ENCODE measurements at regions not wholly inside any gene's neighbourhood (a gene's known extent, or its start where the extent isn't known, plus 50 kb on each side); places are given as distances from the start of the nearest gene placed in this dataset.
"Not testable (repeated sequence)": the region's sequence is repeated elsewhere in the genome, so short reads cannot be mapped to it uniquely, and the experiment has no call there.

- DNase-seq = peak; percentile 1 to 2
Measured at GRCh38 chr15:23857028-23857641, 170.0 kb upstream of the NDN start.

GRCh38 chr15:23859008-23859407, 171.9 kb upstream of the NDN start:
- no peak for DNase-seq
- TF ChIP-seq POLR2A (IDR thresholded peaks at IDR 0.05; ENCODE audit: low read length) (no peak), GATA1 (IDR thresholded peaks at IDR 0.05; ENCODE audit: low read depth, low read length) (no peak)

More at GRCh38 chr15:23857028-23857641, 170.0 kb upstream of the NDN start:
- TF ChIP-seq POLR2A (IDR thresholded peaks at IDR 0.05; ENCODE audit: low read length) (no peak), GATA1 (IDR thresholded peaks at IDR 0.05; ENCODE audit: low read depth, low read length) (no peak)

GRCh38 chr15:23860290-23861245, 173.5 kb upstream of the NDN start:
- no peak for DNase-seq
- TF ChIP-seq GATA1 (IDR thresholded peaks at IDR 0.05; ENCODE audit: low read depth, low read length) (no peak), POLR2A (IDR thresholded peaks at IDR 0.05; ENCODE audit: low read length) (no peak)

GRCh38 chr15:23866832-23867231, 179.7 kb upstream of the NDN start:
- DNase-seq = no peak
- TF ChIP-seq GATA1 (IDR thresholded peaks at IDR 0.05; ENCODE audit: low read depth, low read length) (no peak), POLR2A (IDR thresholded peaks at IDR 0.05; ENCODE audit: low read length) (no peak)

GRCh38 chr15:23869396-23869795, 182.3 kb upstream of the NDN start:
- TF ChIP-seq POLR2A (IDR thresholded peaks at IDR 0.05; ENCODE audit: low read length) (no peak), GATA1 (IDR thresholded peaks at IDR 0.05; ENCODE audit: low read depth, low read length) (no peak)
- no peak for DNase-seq

GRCh38 chr15:23873613-23874012, 186.5 kb upstream of the NDN start:
- not testable (repeated sequence) for DNase-seq

GRCh38 chr15:23877502-23878412, 190.7 kb upstream of the NDN start:
- TF ChIP-seq GATA1 (IDR thresholded peaks at IDR 0.05; ENCODE audit: low read depth, low read length) = no peak
- no peak for TF ChIP-seq POLR2A (IDR thresholded peaks at IDR 0.05; ENCODE audit: low read length)
- DNase-seq = peak; percentile 20 to 36

GRCh38 chr15:23881291-23881690, 194.2 kb upstream of the NDN start:
- TF ChIP-seq POLR2A (IDR thresholded peaks at IDR 0.05; ENCODE audit: low read length) (no peak), GATA1 (IDR thresholded peaks at IDR 0.05; ENCODE audit: low read depth, low read length) (no peak)
- no peak for DNase-seq

GRCh38 chr15:23890218-23890617, 203.1 kb upstream of the NDN start:
- no peak for DNase-seq
- no peak for TF ChIP-seq POLR2A (IDR thresholded peaks at IDR 0.05; ENCODE audit: low read length)
- no peak for TF ChIP-seq GATA1 (IDR thresholded peaks at IDR 0.05; ENCODE audit: low read depth, low read length)

- no peak for DNase-seq
- TF ChIP-seq POLR2A (IDR thresholded peaks at IDR 0.05; ENCODE audit: low read length) (no peak), GATA1 (IDR thresholded peaks at IDR 0.05; ENCODE audit: low read depth, low read length) (no peak)
Measured at GRCh38 chr15:23897091-23897490, 210.0 kb upstream of the NDN start.

- DNase-seq = no peak
- TF ChIP-seq GATA1 (IDR thresholded peaks at IDR 0.05; ENCODE audit: low read depth, low read length) = no peak
- TF ChIP-seq POLR2A (IDR thresholded peaks at IDR 0.05; ENCODE audit: low read length) = no peak
Measured at GRCh38 chr15:23897531-23897930, 210.4 kb upstream of the NDN start.

GRCh38 chr15:23910030-23910429, 222.9 kb upstream of the NDN start:
- no peak for DNase-seq

GRCh38 chr15:23912191-23912590, 225.1 kb upstream of the NDN start:
- TF ChIP-seq POLR2A (IDR thresholded peaks at IDR 0.05; ENCODE audit: low read length) (no peak), GATA1 (IDR thresholded peaks at IDR 0.05; ENCODE audit: low read depth, low read length) (no peak)
- no peak for DNase-seq

More at GRCh38 chr15:23910030-23910429, 222.9 kb upstream of the NDN start:
- no peak for TF ChIP-seq POLR2A (IDR thresholded peaks at IDR 0.05; ENCODE audit: low read length)
- TF ChIP-seq GATA1 (IDR thresholded peaks at IDR 0.05; ENCODE audit: low read depth, low read length) = no peak

- TF ChIP-seq POLR2A (IDR thresholded peaks at IDR 0.05; ENCODE audit: low read length) (no peak), GATA1 (IDR thresholded peaks at IDR 0.05; ENCODE audit: low read depth, low read length) (no peak)
- DNase-seq = no peak
Measured at GRCh38 chr15:23913081-23913480, 226.0 kb upstream of the NDN start.
